MG63 (cell line): ENCODE measurements at regions not wholly inside any gene's neighbourhood (a gene's known extent, or its start where the extent isn't known, plus 50 kb on each side); places are given as distances from the start of the nearest gene placed in this dataset.

Experiments
- DNase-seq: peaks from one replicate; pipeline ENCODE4 v3.0.0-alpha.2; 2020
- H3K27me3 ChIP-seq: fragments of 250-450 bp; sonication (Bioruptor Pico); 2 replicates; pipeline ENCODE4 v1.5.1; 2020; ENCODE audit warnings: mild to moderate bottlenecking, moderate library complexity
- H3K36me3 ChIP-seq: fragments of 250-450 bp; sonication (Bioruptor Pico); 2 replicates; pipeline ENCODE4 v1.5.1; 2020; ENCODE audit warnings: mild to moderate bottlenecking, moderate library complexity
- H3K4me3 ChIP-seq: fragments of 250-450 bp; sonication (Bioruptor Pico); 2 replicates; pipeline ENCODE4 v1.5.1; 2020; ENCODE audit warnings: mild to moderate bottlenecking, moderate library complexity
- H3K9me3 ChIP-seq: fragments of 250-450 bp; sonication (Bioruptor Pico); 2 replicates; pipeline ENCODE4 v1.5.1; 2020; ENCODE audit warnings: mild to moderate bottlenecking, moderate library complexity

GRCh38 chr2:217340176-217340575 is 480.3 kb upstream of the TNP1 start:
- no peaks in the 10 kb centered on the region for H3K9me3 ChIP-seq
- H3K27me3 ChIP-seq: no peaks in the 10 kb centered on the region
- H3K4me3 ChIP-seq: no peak overlapping the region
- no peak for DNase-seq
- H3K36me3 ChIP-seq: no peaks in the 10 kb centered on the region

GRCh38 chr2:217339753-217340152 is 479.9 kb upstream of the TNP1 start:
- no peaks in the 10 kb centered on the region for H3K27me3 ChIP-seq
- H3K36me3 ChIP-seq: no peaks in the 10 kb centered on the region
- H3K9me3 ChIP-seq: no peaks in the 10 kb centered on the region
- no peak for DNase-seq
- H3K4me3 ChIP-seq: no peak overlapping the region

DNA sequence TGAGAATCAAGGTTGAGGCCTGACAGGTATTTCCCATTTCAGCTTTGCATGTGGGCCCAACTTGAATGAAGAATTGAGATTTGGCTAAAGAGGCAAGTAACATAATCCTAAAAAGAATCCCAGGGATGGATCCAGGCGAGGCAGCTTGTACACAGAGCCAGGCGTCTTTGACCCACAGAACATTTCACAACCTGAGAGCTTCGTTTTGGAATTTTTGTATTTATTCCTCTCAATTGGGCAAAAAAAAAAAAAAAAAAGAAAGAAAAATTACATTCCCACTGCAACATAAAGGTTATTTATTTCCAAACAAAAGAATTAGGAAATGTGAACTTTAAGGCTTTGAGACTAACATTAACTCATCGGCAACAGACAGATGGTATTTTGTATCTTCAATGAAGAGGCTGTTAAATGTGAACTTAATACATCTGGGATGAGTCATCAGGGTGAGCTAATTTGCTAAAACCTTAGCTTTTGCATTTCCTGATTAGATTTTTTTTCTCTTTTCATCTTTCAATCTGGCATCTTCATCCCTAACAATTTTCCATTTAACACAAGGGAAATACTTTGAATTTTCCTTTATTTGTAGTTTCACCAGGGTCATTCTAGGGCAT is 478.5 kb upstream of the TNP1 start:
- no peak for DNase-seq
- H3K36me3 ChIP-seq: no peaks in the 10 kb centered on the region
- H3K4me3 ChIP-seq: no peak overlapping the region
- no peaks in the 10 kb centered on the region for H3K27me3 ChIP-seq
- H3K9me3 ChIP-seq: no peaks in the 10 kb centered on the region

DNA sequence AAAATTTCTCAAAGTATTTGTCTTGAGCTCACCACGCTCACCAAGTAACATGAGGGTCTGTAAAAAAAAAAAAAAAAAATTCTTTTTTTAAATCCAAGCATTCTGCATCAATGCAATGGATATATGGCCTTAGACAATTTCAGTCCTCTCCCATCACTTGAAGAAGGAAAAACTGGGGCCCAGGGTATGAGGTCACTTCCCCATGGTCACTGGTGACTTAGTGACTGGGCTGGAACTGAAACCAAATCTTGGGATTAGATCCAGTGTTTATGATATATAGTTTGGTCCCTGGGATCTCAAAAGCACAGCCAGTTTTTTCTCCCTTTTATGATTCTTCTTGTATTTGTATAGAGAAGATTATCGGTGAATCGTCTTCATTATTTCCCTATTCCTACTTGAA is 477.9 kb upstream of the TNP1 start:
- H3K4me3 ChIP-seq: no peak overlapping the region
- H3K9me3 ChIP-seq: no peaks in the 10 kb centered on the region
- H3K27me3 ChIP-seq: no peaks in the 10 kb centered on the region
- no peak for DNase-seq
- no peaks in the 10 kb centered on the region for H3K36me3 ChIP-seq

- H3K4me3 ChIP-seq: no peak overlapping the region
- H3K27me3 ChIP-seq: no peaks in the 10 kb centered on the region
- H3K36me3 ChIP-seq: no peaks in the 10 kb centered on the region
- H3K9me3 ChIP-seq: no peaks in the 10 kb centered on the region
- no peak for DNase-seq
Measured at GRCh38 chr2:217336694-217337093, 476.8 kb upstream of the TNP1 start.

- no peak for DNase-seq
Measured at GRCh38 chr2:217335341-217335966, 475.6 kb upstream of the TNP1 start.

GRCh38 chr2:217334561-217334960 is 474.7 kb upstream of the TNP1 start:
- no peaks in the 10 kb centered on the region for H3K9me3 ChIP-seq

More at GRCh38 chr2:217335341-217335966, 475.6 kb upstream of the TNP1 start:
- H3K27me3 ChIP-seq: no peaks in the 10 kb centered on the region
- H3K4me3 ChIP-seq: no peak overlapping the region
- H3K36me3 ChIP-seq: no peaks in the 10 kb centered on the region
- H3K9me3 ChIP-seq: no peaks in the 10 kb centered on the region

GRCh38 chr2:217332866-217333265 is 473.0 kb upstream of the TNP1 start:
- no peak for DNase-seq
- H3K27me3 ChIP-seq: no peaks in the 10 kb centered on the region
- H3K9me3 ChIP-seq: no peaks in the 10 kb centered on the region
- H3K4me3 ChIP-seq: no peak overlapping the region
- H3K36me3 ChIP-seq: no peaks in the 10 kb centered on the region

More at GRCh38 chr2:217334561-217334960, 474.7 kb upstream of the TNP1 start:
- no peak overlapping the region for H3K4me3 ChIP-seq
- H3K27me3 ChIP-seq: no peaks in the 10 kb centered on the region
- H3K36me3 ChIP-seq: no peaks in the 10 kb centered on the region
- DNase-seq: no peak

- Histone ChIP-seq H3K9me3 (no peaks in the 10 kb centered on the region), H3K36me3 (no peaks in the 10 kb centered on the region), H3K27me3 (no peaks in the 10 kb centered on the region), H3K4me3 (no peak overlapping the region)
- no peak for DNase-seq
Measured at GRCh38 chr2:217332417-217332791, 472.5 kb upstream of the TNP1 start.

DNA sequence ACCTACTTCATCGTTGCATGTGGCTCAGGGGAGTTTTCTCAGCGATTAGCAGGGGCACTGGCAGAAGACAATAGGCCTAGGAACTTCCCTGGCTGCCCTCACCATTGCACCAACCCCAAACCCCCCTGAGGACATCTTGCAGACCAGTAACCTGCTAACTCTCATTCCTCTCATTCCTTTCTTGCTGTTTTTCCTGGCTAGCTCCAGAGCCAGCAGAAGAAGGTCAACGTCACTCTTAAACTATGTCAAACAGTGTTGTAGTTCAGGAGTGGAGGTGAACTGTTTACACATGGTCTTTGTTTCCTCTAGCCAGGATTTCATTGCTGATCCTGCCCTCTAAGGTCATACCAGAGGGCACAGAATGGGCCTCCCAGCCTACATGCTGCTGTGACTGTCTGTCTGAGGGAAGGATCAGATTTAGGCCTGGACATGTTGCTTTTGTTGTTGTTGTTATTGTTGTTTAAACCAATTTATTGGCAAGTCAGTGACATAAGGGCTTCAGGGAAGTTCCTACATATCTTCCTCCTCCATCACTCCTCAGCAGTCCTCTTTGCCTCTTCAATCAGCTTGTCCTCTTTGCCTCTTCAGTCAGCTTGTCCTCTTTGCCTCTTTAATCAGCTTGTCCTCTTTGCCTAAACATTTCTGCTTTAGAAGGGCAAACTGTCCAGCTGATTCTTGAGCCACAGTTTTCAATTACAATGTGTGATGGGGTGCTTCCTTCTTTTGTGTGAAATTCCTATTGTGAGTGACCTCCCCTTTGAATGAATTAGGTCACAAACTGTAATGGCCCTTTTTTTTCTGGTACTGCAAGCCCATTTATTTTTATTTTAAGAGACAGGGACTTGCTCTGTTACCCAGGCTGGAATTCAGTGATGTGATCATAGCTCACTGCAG is 471.9 kb upstream of the TNP1 start:
- peak; percentile 69 for DNase-seq
- Histone ChIP-seq H3K27me3 (no peaks in the 10 kb centered on the region), H3K9me3 (no peaks in the 10 kb centered on the region), H3K4me3 (no peak overlapping the region), H3K36me3 (no peaks in the 10 kb centered on the region)

DNA sequence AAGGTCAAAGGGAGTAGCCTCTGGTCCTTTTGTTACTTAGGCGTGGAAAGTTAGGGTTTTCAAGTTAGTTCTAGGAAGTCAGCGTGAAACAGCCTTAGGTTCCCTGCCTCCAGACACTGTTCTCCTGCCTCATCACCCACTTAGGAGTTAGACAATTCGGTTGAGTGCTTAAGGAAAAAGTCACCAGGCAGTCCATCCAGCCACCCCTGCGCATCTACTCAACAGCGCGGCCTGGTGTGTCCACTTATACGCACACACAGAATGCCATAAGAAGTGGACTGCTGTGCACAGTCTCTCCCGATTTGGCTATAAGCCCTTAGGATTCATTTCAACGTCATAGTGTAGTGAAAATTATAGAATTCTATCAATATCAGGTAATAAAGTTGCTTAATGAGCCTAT is 470.8 kb upstream of the TNP1 start:
- Histone ChIP-seq H3K9me3 (no peaks in the 10 kb centered on the region), H3K36me3 (no peaks in the 10 kb centered on the region), H3K4me3 (no peak overlapping the region), H3K27me3 (no peaks in the 10 kb centered on the region)
- DNase-seq: no peak

DNA sequence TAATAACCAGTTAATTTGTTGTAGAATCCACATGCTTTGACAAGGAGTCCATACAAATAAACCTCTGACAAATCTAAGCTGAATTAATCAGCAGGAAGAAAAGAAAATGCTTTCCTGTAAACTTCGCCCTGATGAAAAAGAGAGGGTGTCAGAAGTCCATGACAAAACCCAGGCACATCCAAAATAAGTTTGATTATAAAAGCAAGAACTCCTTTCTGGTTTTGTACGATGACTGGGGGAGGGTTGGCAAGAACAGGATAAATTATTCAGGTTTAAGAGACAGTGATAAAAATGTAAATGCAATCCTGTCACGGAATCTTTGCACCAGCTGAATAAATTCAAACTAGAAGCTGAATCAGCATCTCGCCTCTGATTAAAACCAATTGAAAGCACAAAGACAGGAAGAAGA is 469.2 kb upstream of the TNP1 start:
- DNase-seq: no peak
- Histone ChIP-seq H3K27me3 (no peaks in the 10 kb centered on the region), H3K9me3 (no peaks in the 10 kb centered on the region; the same call in 1 of the 2 replicates), H3K36me3 (no peaks in the 10 kb centered on the region), H3K4me3 (no peak overlapping the region)

GRCh38 chr2:217328622-217328978 is 468.7 kb upstream of the TNP1 start:
- no peaks in the 10 kb centered on the region; the same call in 1 of the 2 replicates for H3K9me3 ChIP-seq
- no peaks in the 10 kb centered on the region for H3K36me3 ChIP-seq
- no peak for DNase-seq
- no peaks in the 10 kb centered on the region for H3K27me3 ChIP-seq
- H3K4me3 ChIP-seq: no peak overlapping the region

DNA sequence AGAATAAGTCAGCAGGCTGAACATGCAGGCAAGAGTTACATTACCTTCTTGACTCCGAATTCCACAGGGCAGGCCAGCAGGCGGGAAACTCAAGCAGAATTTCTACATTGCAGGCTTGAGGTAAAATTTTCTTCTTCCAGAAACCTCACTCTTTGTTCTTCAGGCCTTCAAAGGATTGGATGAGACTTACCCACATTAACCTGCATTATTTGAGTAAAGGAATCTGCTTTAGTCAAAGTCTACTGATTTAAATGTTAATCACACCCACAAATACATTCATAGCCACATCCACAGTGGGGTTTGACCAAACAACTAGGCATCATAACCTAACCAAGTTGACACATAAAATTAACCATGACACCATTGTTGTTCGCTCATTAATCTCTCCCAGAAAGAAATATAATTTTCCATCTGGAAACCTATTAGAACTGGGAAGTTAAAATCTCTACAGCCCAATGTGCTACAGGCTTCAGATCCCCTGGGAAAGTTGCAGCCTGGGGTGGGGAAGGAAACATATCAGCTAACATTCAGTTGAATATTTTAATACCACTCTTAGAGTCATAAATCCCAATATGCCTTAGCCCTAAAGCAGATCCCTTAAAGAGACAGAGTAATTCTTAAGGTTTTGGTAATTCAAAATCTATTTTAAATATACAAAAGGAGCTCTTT is 468.2 kb upstream of the TNP1 start:
- Histone ChIP-seq H3K4me3 (no peak overlapping the region), H3K36me3 (no peaks in the 10 kb centered on the region), H3K9me3 (no peaks in the 10 kb centered on the region; the same call in 1 of the 2 replicates), H3K27me3 (no peaks in the 10 kb centered on the region)
- no peak for DNase-seq

GRCh38 chr2:217326238-217327022 is 466.6 kb upstream of the TNP1 start:
- Histone ChIP-seq H3K4me3 (no peak overlapping the region), H3K27me3 (no peaks in the 10 kb centered on the region), H3K9me3 (no peaks in the 10 kb centered on the region; the same call in 1 of the 2 replicates), H3K36me3 (no peaks in the 10 kb centered on the region)
- peak; percentile 19 for DNase-seq

DNA sequence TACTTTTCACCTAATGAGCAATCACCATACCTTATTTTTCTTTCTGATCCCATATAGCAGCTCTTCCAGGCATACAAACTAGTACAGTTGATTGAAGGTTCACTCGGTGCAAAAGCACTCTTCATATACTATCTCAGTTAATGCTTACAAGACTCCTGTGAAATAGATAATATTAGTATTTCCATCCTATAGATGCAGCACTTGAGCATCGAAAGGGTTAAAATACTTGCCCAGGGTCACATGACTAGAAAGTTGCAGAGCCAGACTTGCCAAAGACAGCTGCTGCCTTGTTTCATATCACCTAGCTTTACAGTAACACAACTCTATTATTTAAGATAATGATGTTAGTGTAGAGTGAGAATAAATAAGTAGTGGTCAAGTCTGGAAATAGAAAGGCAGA is 466.0 kb upstream of the TNP1 start:
- Histone ChIP-seq H3K9me3 (no peaks in the 10 kb centered on the region; the same call in 1 of the 2 replicates), H3K4me3 (no peak overlapping the region), H3K36me3 (no peaks in the 10 kb centered on the region), H3K27me3 (no peaks in the 10 kb centered on the region)
- no peak for DNase-seq
